NCI-H774 (cell line): ENCODE measurements at regions not wholly inside any gene's neighbourhood (a gene's known extent, or its start where the extent isn't known, plus 50 kb on each side); places are given as distances from the start of the nearest gene placed in this dataset.
"Not testable (repeated sequence)": the region's sequence is repeated elsewhere in the genome, so short reads cannot be mapped to it uniquely, and the experiment has no call there.

Source experiments
- DNase-seq: peaks from one replicate; lab custom pipeline; 2025; lab: John Stamatoyannopoulos, UW

- DNase-seq: no peak
Observed at GRCh38 chr10:106078895-106079576, 1085.5 kb downstream of the SORCS1 start.

- no peak for DNase-seq
Observed at GRCh38 chr10:106076496-106076895, 1088.0 kb downstream of the SORCS1 start.

DNA sequence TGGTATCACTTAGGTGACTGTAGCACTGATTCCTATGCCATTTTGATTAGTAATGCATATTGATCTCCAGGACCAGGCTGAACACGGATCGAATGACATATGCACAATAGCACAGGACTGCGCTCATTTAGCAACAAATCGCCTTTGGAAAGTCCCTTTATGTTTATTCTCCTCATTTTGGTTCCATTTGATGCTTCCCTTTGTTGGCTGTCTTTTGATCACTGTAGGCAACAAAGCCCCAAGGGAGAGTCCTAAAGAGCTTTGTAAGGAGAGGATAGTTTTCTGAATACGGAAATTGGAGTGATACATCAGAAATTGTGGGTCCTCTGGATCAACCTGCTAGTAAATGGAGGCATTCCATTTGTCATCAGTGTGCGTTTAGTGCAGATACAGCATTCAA, 1111.4 kb downstream of the SORCS1 start:
- DNase-seq: no peak

- no peak for DNase-seq
Observed at GRCh38 chr10:106044503-106044902, 1120.0 kb downstream of the SORCS1 start.

DNA sequence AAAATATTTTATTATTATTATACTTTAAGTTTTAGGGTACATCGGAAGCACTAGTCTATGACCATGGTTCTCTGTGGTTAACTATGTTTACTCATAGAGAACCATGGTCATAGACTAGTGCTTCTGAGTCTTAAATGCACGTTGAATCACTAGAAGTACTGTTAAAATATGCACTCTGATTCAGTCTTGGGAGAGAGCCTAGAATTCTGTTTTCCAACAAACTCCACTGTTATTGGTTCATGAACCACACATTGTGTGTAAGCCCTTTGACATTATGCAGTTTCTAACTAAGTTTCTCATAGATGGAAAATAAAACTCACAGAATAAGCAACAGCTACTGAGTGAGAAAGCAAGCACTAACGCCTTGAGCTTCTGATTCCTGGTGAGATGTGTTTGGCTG, 1120.6 kb downstream of the SORCS1 start:
- no peak for DNase-seq

- no peak for DNase-seq
Observed at GRCh38 chr10:106038246-106038645, 1126.3 kb downstream of the SORCS1 start.

DNA sequence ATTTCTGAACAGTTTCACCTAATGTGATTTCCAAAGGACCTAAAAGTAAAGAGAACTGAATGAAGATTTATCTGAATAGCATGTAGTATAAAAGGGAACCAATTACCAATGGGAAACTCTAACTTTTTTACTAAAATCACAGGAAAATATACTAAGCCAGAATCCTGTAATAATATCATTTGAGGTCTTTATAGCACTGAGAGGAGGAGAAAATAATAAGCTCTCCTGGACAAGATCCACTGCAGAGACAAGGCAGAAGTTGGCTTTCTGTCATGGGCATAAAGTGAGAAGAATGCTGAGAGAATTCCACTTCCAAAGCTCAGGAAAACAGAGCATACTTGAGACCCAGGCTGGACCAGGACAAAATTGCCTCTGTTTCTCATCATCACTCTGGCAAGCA, 1131.4 kb downstream of the SORCS1 start:
- DNase-seq: no peak

- no peak for DNase-seq
Observed at GRCh38 chr10:106032450-106033002, 1132.0 kb downstream of the SORCS1 start.

GRCh38 chr10:106027240-106027639, 1137.3 kb downstream of the SORCS1 start:
- no peak for DNase-seq

DNA sequence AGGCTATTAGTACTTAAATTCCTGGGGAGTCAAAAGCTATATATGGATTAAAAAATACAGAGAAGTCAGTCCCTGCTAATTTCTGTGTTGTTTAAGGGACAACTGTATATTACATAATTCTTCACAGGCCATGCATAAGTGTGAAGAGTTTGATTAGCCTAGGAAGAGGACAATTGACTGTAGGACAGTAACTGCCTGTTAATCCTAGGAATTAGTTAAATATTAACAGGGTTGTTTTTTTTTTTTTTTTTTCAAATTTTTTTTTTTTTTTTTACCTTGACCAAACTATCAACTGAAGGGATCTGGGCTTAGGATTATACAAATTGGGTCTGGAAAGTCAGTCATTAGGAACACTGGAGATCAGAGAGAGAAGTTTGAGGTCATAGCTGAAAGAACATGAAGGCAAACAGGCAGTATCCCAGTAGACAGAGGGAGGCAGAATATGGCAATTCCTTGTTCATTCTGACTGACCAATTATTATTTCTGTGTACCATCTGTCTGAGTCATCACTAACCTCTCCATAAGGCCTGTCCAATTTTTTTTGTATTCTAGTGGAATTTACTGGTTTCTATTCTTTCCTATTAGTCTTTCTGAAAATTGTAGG, 1139.2 kb downstream of the SORCS1 start:
- DNase-seq: no peak

GRCh38 chr10:106023329-106023728, 1141.2 kb downstream of the SORCS1 start:
- no peak for DNase-seq

- not testable (repeated sequence) for DNase-seq
Observed at GRCh38 chr10:106019559-106019958, 1144.9 kb downstream of the SORCS1 start.

DNA sequence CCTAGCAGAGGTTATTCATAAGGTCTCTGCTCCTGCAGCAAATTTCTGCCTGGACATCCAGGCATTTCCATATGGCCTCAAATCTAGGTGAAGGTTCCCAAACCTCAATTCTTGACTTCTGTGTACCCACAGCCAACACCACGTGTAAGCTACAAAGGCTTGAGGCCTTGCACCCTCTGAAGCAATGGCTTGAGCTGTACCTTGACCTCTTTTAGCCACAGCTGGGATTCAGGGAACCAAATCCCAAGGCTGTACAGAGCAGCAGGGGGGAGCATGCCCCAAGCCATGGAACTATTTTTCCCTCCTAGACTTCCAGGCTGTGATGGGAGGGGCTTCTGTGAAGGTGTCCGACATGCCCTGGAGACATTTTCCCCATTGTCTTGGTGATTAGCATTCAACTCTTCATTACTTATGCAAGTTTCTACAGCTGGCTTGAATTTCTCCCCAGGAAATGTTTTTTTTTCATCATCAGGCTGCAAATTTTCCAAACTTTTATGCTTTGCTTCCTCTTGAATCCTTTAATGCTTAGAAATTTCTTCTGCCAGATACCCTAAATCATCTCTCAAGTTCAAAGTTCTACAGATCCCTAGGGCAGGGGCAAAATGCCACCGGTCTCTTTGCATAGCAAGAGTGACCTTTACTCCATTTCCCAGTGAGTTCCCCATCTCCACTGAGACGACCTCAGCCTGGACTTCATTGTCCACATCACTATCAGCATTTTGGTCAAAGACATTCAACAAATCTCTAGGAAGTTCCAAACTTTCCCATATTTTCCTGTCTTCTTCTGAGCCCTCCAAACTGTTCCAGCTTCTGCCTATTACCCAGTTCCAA, 1148.9 kb downstream of the SORCS1 start:
- not testable (repeated sequence) for DNase-seq

DNA sequence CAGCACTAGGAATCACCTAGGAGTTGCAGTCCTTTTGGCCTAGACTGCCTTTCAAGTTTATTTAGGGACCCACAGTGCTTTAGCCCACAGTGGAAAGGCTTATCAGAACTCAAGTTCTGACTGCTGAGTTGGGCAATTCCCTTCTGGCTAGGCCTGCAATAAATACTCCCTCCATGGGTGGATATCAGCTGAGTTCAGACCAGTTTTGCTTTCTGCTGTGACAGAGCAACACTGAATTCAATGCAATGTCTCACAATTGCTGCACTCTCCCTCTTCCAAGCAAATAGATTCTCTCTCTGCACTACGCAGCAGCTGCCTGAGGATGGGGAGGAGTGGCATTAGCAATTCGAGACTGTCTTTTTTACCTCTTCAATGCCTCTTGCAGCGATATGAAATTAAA, 1153.3 kb downstream of the SORCS1 start:
- no peak for DNase-seq

DNA sequence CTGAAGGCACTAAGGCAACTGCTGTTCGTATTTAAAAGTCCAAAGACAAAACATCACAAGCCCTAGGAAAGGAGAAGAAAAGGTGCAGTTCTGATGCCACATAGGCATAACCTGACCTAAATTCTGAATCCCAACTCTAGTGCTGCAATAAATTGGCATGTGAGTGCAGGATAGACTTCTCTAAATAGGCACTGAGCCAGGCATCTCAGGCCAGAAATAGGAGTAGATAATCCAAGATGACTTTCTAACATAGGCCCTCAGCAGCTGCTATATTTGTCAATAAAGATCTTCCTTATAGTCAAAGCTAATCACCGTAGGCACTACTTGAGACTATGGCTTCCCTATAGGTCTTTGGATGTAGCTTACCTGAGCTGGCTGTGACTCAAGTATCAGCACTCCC, 1163.8 kb downstream of the SORCS1 start:
- DNase-seq: no peak

DNA sequence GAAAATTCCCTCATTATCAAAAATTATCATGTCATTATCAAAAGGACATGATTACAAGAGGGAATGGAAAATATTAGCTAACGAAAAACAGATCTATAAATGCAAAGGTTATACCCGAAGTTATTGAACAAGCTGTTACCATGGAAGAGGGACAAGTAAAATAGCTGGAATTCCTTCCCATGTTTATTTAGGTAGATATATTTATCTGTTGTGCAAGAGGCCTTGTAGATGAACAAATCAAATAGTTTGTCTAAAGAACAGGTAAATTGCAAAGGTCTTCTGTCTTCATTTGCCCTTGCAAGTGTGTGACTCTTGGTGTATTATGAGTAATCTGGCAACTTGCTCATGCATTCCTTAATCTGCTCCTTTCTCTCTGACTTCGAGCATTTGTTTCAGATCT, 1170.9 kb downstream of the SORCS1 start:
- no peak for DNase-seq

- DNase-seq: no peak
Observed at GRCh38 chr10:105992928-105993327, 1171.6 kb downstream of the SORCS1 start.

DNA sequence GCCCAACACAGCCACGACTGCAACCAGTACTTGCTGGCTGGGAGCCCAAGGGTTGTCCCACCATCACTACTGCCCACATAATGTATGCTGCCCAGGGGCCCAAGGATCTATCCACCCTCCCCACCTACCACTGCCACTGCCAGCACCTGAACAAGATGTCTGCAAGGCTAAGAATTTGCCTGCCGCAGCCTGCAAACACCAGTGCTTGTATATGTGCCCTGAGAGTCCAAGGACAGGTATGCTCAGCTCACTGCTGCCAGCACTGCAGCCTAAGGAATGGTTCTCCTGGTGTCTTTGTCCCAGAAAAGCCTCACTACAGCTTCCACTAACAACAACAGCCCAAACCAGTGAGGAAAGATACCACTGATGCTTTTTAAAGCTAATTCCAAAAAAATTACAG, 1174.0 kb downstream of the SORCS1 start:
- no peak for DNase-seq

GRCh38 chr10:105989995-105990394, 1174.5 kb downstream of the SORCS1 start:
- no peak for DNase-seq

- DNase-seq: no peak
Observed at GRCh38 chr10:105988848-105989247, 1175.7 kb downstream of the SORCS1 start.

DNA sequence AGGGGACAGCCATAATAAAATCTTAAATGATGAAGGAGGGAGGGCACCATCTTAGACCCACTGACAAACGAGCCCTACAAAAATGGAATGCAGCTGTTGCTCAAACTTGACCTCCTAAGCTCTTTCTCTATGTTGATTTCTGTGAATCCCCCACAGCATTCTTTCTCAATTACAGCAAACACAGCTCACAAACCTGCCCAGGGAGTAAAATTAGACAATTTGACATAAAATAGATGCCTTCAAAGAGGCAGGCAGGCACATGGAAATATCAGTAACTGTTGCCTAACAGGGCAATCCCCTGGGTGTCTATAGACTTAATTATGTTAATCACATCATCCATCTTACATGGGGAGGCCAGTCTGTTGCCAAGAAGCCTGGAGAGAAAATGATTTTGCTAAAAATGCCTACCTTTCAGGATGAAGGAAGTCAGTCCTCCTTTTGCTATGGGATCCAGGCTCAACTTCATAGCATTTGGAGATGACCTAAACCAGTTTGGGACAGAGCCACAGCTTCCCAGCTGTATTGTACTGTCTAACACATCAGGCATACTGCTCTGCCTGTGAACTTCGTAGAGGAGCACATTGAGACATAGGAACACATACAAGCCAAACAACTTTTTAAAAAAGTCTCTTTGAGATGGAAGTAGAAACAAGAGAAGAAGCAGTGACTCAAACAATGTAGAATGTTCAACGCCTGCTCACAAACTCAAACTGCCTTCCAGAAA, 1177.4 kb downstream of the SORCS1 start:
- DNase-seq: no peak

- DNase-seq: no peak
Observed at GRCh38 chr10:105986486-105986885, 1178.0 kb downstream of the SORCS1 start.
